D721Med (cell line): ENCODE measurements at regions not wholly inside any gene's neighbourhood (a gene's known extent, or its start where the extent isn't known, plus 50 kb on each side); places are given as distances from the start of the nearest gene placed in this dataset.

ENCODE experiments used
- DNase-seq: peaks from one replicate; pipeline ENCODE4 v3.0.0; 2011; ENCODE audit warnings: low spot score; ENCODE audit not compliant: insufficient read length
- FAIRE-seq: peaks from 2 replicates; lab custom pipeline; 2011; peaks lifted over from hg19 to GRCh38; lab: Jason Lieb, UNC
- CTCF ChIP-seq: IDR thresholded peaks from 2 replicates; pipeline ENCODE4 v1.5.1; 2012; ENCODE audit warnings: mild to moderate bottlenecking, control low read depth; ENCODE audit not compliant: insufficient read depth; ENCODE audit errors: missing control alignments

GRCh38 chr7:85478530-85478929, 291.7 kb upstream of the SEMA3D start:
- DNase-seq (no peak), FAIRE-seq (no peak)
- TF ChIP-seq CTCF: no peak

- no peak for DNase-seq
- FAIRE-seq: no peak
- no peak for TF ChIP-seq CTCF
Observed at GRCh38 chr7:85475476-85475875, 288.6 kb upstream of the SEMA3D start.

- FAIRE-seq (no peak), DNase-seq (no peak)
- TF ChIP-seq CTCF: no peak
Observed at GRCh38 chr7:85475071-85475470, 288.2 kb upstream of the SEMA3D start.

- no peak for FAIRE-seq
- no peak for DNase-seq
- TF ChIP-seq CTCF: no peak
Observed at GRCh38 chr7:85474234-85474633, 287.4 kb upstream of the SEMA3D start.

GRCh38 chr7:85471740-85472139, 284.9 kb upstream of the SEMA3D start:
- FAIRE-seq (no peak), DNase-seq (no peak)
- no peak for TF ChIP-seq CTCF

- no peak for TF ChIP-seq CTCF
- FAIRE-seq (no peak), DNase-seq (no peak)
Observed at GRCh38 chr7:85471307-85471706, 284.5 kb upstream of the SEMA3D start.

GRCh38 chr7:85469446-85470010, 282.7 kb upstream of the SEMA3D start:
- FAIRE-seq (no peak), DNase-seq (no peak)
- TF ChIP-seq CTCF: no peak
